ENCODE measurements at regions not wholly inside any gene's neighbourhood (a gene's known extent, or its start where the extent isn't known, plus 50 kb on each side); places are given as distances from the start of the nearest gene placed in this dataset.

- TF ChIP-seq, protein P1, sequence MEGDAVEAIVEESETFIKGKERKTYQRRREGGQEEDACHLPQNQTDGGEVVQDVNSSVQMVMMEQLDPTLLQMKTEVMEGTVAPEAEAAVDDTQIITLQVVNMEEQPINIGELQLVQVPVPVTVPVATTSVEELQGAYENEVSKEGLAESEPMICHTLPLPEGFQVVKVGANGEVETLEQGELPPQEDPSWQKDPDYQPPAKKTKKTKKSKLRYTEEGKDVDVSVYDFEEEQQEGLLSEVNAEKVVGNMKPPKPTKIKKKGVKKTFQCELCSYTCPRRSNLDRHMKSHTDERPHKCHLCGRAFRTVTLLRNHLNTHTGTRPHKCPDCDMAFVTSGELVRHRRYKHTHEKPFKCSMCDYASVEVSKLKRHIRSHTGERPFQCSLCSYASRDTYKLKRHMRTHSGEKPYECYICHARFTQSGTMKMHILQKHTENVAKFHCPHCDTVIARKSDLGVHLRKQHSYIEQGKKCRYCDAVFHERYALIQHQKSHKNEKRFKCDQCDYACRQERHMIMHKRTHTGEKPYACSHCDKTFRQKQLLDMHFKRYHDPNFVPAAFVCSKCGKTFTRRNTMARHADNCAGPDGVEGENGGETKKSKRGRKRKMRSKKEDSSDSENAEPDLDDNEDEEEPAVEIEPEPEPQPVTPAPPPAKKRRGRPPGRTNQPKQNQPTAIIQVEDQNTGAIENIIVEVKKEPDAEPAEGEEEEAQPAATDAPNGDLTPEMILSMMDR (IDR thresholded peaks at IDR 0.05) = no peak
- TF ChIP-seq POLR2A (IDR thresholded peaks at IDR 0.05) (no peak), EP300 (IDR thresholded peaks at IDR 0.05) (no peak)
Measured at GRCh38 chr11:134906356-134906955, 494.4 kb upstream of the B3GAT1 start.
